Small intestine (tissue), 7 donors: ENCODE measurements at regions not wholly inside any gene's neighbourhood (a gene's known extent, or its start where the extent isn't known, plus 50 kb on each side); places are given as distances from the start of the nearest gene placed in this dataset.
"Not testable (repeated sequence)": the region's sequence is repeated elsewhere in the genome, so short reads cannot be mapped to it uniquely, and the experiment has no call there.

Experiments
- DNase-seq, 2 donors: peaks; one replicate each; pipeline versions ENCODE4 v3.0.0 to v3.0.0-alpha.2; 2013
- FAIRE-seq: peaks from 2 replicates; lab custom pipeline; 2012; peaks lifted over from hg19 to GRCh38; lab: Jason Lieb, UNC
- H3K27ac ChIP-seq, 3 donors: one replicate each; pipeline ENCODE4 v1.5.1; 2013; ENCODE audit warnings: low read length in 2 of 3, mild to moderate bottlenecking in 2 of 3, control low read depth in 1 of 3, inconsistent platforms in 1 of 3, low read depth in 1 of 3, moderate library complexity in 1 of 3
- H3K27me3 ChIP-seq, 3 donors: one replicate each; pipeline ENCODE4 v1.6.1; 2013; ENCODE audit warnings: low read length in 3 of 3, inconsistent platforms in 1 of 3; ENCODE audit not compliant: control insufficient read depth in 3 of 3, insufficient read depth in 3 of 3
- H3K36me3 ChIP-seq, 3 donors: one replicate each; pipeline ENCODE4 v1.6.1; 2013; ENCODE audit warnings: low read length in 3 of 3, inconsistent platforms in 1 of 3, low read depth in 1 of 3, mild to moderate bottlenecking in 1 of 3, moderate library complexity in 1 of 3; ENCODE audit not compliant: control insufficient read depth in 3 of 3, insufficient read depth in 2 of 3
- H3K4me1 ChIP-seq, 3 donors: one replicate each; pipeline ENCODE4 v1.6.1; 2013; ENCODE audit warnings: low read length in 2 of 3, inconsistent platforms in 1 of 3, low read depth in 1 of 3, mild to moderate bottlenecking in 1 of 3, moderate library complexity in 1 of 3; ENCODE audit not compliant: control insufficient read depth in 3 of 3, insufficient read depth in 2 of 3
- H3K4me3 ChIP-seq, 3 donors: one replicate each; pipeline ENCODE4 v1.5.1; 2013; ENCODE audit warnings: low read length in 3 of 3, control low read depth in 1 of 3, inconsistent platforms in 1 of 3, low read depth in 1 of 3, mild to moderate bottlenecking in 1 of 3, moderate library complexity in 1 of 3
- H3K9me3 ChIP-seq, 2 donors: one replicate each; pipeline ENCODE4 v1.6.1; 2013; ENCODE audit warnings: low read depth in 1 of 2, low read length in 1 of 2; ENCODE audit not compliant: control insufficient read depth in 2 of 2, insufficient read depth in 1 of 2
- WGBS, 3 donors: extraction: QIAGEN DNeasy Blood & Tissue Kit; methylation state at CpG; one replicate each; pipeline ENCODE4 v1.1.7; 2013; 5-methylcytosine and 5-hydroxymethylcytosine counted together
- donor health status: healthy with polysubstance abuse.
- donor health status: control.
- donor health status: control.
- donor health status: Bipolar disorder and iron deficiency.
- donor health status: healthy.

DNA sequence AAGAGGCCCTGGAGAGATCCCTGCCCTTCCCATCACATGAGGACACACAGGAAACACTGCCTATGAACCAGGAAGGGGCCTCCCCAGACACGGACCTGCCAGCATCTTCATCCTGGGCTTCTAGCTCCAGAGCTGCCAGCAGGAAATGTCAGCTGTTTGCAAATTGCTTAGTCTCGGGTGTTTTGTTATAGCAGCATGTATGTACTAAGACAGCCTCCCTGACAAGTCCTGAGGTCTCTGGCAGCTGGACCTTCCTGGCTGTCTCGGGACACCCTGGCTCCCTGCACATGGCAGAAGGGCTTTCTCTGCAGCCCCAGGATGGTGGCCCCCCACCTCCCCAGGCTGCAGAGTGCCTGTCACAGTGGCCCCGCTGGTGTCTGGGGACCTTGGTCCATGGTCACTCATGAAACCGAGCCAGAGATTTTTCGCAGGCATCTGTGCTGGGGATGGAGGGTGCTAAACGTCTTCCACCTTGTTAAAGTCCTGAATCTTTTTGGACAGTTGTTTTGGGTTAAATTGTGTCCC lies 153.4 kb downstream of the NPIPB11 start:
- not testable (repeated sequence) for DNase-seq, H3K27me3 ChIP-seq, H3K4me1 ChIP-seq, FAIRE-seq, H3K9me3 ChIP-seq, H3K36me3 ChIP-seq, H3K27ac ChIP-seq, H3K4me3 ChIP-seq
- WGBS, 3 donors: 81 to 90% (median 86%) methylated on average over 7 of the region's 7 CpGs

DNA sequence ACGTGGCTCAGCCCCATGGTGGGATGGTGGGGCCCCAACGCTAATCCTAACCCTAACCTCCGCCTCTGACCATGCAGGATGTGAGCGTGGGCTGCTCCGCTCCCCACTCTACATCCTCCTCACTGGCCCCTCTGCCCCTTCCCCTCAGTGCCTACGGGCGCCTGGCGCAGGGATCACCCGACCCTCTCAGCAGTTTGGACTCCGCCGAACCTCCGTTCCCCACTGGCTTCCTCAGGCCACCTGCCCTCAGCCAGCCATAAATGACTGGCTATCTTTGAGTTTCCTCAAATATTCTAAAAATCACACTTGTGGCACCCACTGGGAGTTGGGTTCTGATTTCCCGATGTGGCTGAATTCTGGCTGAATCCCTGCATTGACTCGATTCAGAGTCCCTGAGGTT lies 154.2 kb downstream of the NPIPB11 start:
- WGBS, 3 donors: 82 to 92% (median 85%) methylated on average over 12 to 14 of the region's 14 CpGs
- peak overlapping the region in 1 of 3 donors; percentile 36 for H3K27ac ChIP-seq
- H3K4me1 ChIP-seq, FAIRE-seq, H3K4me3 ChIP-seq, H3K27me3 ChIP-seq, H3K36me3 ChIP-seq, H3K9me3 ChIP-seq, DNase-seq: not testable (repeated sequence)

DNA sequence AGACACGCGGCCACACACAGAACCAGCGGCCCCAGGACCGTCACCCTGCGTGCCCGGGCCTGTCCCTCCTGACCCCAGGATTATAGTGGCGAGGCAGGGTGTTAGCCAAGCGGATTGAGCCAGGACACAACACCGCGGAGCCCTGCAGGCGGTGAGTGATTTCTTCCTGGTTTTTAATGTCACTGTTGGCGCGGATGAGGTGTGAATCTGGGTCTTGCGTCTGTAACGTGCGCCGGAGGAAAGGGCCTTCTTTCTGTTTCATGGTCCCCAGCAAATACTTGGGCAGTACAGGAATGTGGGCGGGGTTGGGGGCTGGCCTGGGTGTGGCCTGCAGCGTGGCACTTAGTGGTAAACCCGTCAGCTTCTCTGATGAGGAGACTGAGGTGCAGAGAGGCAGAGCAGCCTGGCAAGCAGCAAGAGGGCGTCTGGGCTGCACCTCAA lies 154.9 kb downstream of the NPIPB11 start:
- not testable (repeated sequence) for FAIRE-seq
- 27 to 55% (median 27%) methylated on average over 14 to 21 of the region's 21 CpGs for WGBS, 3 donors

DNA sequence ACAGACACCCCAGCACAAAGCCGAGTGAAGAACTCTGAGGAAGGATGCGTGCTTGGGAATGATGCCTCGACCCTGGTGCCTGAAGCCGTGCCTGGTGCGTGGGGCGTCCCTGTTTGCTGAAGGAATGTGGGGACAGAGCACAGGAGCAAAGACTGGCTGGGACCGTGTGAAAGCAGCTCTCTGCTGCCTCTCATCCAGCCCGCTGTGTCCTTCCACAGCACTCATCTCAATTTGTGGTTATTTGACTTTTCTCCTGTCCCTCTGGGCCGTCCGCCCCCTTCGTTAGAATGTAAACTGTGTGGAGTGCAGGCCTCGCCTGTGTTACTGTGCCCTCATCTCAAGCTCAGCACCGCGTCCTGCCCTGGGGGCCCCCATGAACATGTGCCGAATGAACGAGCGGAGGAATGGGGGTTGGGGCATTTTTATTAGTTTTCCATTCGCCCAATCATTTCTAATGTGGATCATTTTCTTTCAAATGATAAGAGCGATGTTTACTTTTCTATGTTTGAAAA lies 155.5 kb downstream of the NPIPB11 start:
- not testable (repeated sequence) for DNase-seq
- WGBS, 3 donors: 24 to 67% (median 39%) methylated on average over 13 to 15 of the region's 19 CpGs

More for the DNA sequence above, 154.9 kb downstream of the NPIPB11 start:
- H3K4me3 ChIP-seq, H3K9me3 ChIP-seq, H3K27me3 ChIP-seq, H3K4me1 ChIP-seq, H3K36me3 ChIP-seq: not testable (repeated sequence)
- peak; percentile 55 to 81 for DNase-seq
- H3K27ac ChIP-seq: peak overlapping the region in 1 of 3 donors; percentile 78

DNA sequence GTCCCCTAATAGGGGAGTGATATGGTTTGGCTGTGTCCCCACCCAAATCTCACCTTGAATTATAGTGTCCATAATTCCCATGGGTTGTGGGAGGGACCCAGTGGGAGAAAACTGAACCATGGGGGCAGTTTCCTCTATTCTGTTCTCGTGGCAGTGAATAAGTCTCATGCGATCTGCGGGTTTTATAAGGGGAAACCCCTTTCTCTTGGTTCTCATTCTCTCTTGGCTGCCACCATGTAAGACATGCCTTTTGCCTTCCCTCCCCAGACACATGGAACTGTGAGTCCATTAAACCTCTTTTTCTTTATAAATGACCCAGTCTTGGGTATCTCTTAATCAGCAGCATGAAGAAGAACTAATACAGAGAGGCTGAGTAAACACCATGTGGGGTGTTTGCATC lies 156.0 kb downstream of the NPIPB11 start:
- H3K4me1 ChIP-seq, H3K27me3 ChIP-seq, H3K27ac ChIP-seq, DNase-seq, H3K4me3 ChIP-seq, H3K9me3 ChIP-seq, FAIRE-seq, H3K36me3 ChIP-seq: not testable (repeated sequence)
- 72 to 93% (median 80%) methylated on average over 3 of the region's 3 CpGs for WGBS, 3 donors

More for the DNA sequence above, 155.5 kb downstream of the NPIPB11 start:
- FAIRE-seq, H3K4me3 ChIP-seq, H3K4me1 ChIP-seq, H3K9me3 ChIP-seq, H3K36me3 ChIP-seq, H3K27me3 ChIP-seq: not testable (repeated sequence)
- H3K27ac ChIP-seq: peak overlapping the region in 1 of 3 donors; percentile 38

DNA sequence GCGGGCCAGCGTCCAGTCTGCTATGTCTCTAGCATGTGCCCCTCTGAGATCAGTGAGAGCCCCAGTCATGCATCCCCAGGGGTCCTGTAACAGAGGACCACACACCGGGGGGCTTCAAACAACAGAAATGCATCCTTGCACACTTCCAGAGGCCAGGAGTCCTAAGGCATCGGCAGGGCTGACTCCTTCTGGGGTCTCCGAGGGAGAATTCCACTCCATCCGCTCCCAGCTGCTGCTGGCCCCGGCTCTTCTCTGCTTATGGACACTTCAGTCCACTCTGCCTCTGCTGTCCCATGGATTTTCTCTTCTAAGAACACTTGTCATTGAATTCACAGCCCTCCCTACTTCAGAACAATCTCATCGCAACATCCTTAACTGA lies 157.6 kb downstream of the NPIPB11 start:
- not testable (repeated sequence) for H3K4me1 ChIP-seq, FAIRE-seq, H3K36me3 ChIP-seq, H3K4me3 ChIP-seq, H3K27ac ChIP-seq, H3K9me3 ChIP-seq, H3K27me3 ChIP-seq, DNase-seq
- WGBS, 3 donors: 91 to 92% (median 92%) methylated on average over 8 of the region's 8 CpGs

DNA sequence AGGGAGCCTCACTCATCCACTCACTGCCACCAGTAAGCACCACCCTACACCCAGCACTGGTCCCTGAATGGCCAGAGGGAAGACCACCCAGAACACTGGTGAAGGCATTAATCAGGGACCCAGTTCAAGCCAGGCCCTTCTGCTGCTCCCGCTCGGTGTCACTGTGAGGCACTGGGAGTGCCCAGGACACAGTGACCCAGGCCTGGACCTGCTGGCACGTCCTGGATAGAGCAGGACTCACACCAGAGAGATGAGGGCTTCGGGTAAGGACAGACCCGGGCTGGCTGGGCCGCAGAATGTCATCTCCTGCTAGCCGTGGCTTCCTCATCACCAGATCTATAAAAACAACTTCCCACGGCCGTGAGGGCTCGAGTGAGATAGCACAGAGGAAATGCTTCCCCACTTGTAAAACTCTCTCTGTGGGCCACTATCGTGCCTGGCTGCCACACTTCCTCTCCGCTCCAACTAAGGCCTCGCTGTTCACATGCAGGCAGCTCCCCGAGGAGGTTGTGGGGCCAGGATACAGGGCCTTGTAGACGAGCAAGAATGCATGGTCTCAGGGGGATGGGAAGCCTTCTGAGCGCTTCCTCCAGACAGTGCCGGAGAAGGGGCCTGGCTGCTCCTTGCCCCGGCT lies 158.1 kb downstream of the NPIPB11 start:
- peak overlapping the region in 1 of 3 donors; percentile 36 for H3K27ac ChIP-seq
- not testable (repeated sequence) for H3K9me3 ChIP-seq, H3K4me3 ChIP-seq, H3K4me1 ChIP-seq, H3K27me3 ChIP-seq, DNase-seq, H3K36me3 ChIP-seq, FAIRE-seq
- WGBS, 3 donors: 68 to 89% (median 75%) methylated on average over 14 to 18 of the region's 18 CpGs

DNA sequence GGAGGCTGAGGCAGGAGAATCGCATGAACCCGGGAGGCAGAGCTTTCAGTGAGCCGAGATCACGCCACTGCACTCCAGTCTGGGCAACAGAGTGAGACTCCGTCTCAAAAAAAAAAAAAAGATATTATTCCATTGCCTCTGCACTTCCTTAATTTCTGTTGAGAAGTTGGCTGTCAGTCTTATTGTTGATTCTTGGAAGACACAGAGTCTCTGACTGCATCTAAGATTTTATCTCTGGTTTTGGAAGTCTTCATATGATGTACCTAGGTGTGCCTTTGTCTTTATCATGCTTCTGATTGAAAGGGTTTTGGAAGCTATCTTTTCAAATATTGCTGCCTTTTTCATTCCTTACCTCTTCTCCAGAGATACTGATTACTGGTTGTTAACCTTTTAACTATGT lies 160.4 kb downstream of the NPIPB11 start:
- not testable (repeated sequence) for H3K4me3 ChIP-seq, H3K4me1 ChIP-seq, FAIRE-seq, H3K27ac ChIP-seq, H3K9me3 ChIP-seq, H3K36me3 ChIP-seq, H3K27me3 ChIP-seq, DNase-seq
- WGBS, 3 donors: 78 to 100% (median 78%) methylated on average over 2 to 5 of the region's 5 CpGs
